GM23338 (cell line): ENCODE measurements at regions not wholly inside any gene's neighbourhood (a gene's known extent, or its start where the extent isn't known, plus 50 kb on each side); places are given as distances from the start of the nearest gene placed in this dataset.

ENCODE experiments used
- ATAC-seq: fragments of 200-7000 bp; cut with Tn5 transposase; 3 replicates; pipeline ENCODE4 v1.9.1; 2020
- DNase-seq: peaks from one replicate; pipeline ENCODE4 v3.0.0-alpha.2; 2015; ENCODE audit warnings: low spot score
- H2AFZ ChIP-seq: fragments of 200-600 bp; sonication (generic); 2 replicates; pipeline ENCODE4 v1.8.0; 2016; ENCODE audit warnings: antibody characterized with exemption, mild to moderate bottlenecking, moderate library complexity
- H3F3A ChIP-seq: fragments of 200-600 bp; sonication (generic); replicated peaks from 2 replicates; pipeline ENCODE4 v1.8.0; 2017; ENCODE audit warnings: antibody characterized with exemption, mixed run types, low read depth
- H3K27ac ChIP-seq: fragments of 200-600 bp; sonication (generic); 2 replicates; pipeline ENCODE4 v1.6.1; 2016; ENCODE audit warnings: low read depth
- H3K27me3 ChIP-seq: fragments of 200-600 bp; sonication (generic); 2 replicates; pipeline ENCODE4 v1.8.0; 2016; ENCODE audit warnings: mild to moderate bottlenecking, mixed run types, moderate library complexity; ENCODE audit not compliant: insufficient read depth
- H3K36me3 ChIP-seq: fragments of 200-600 bp; sonication (generic); 2 replicates; pipeline ENCODE4 v1.8.0; 2016; ENCODE audit warnings: mild to moderate bottlenecking; ENCODE audit not compliant: insufficient read depth
- H3K4me1 ChIP-seq: fragments of 200-600 bp; sonication (generic); 2 replicates; pipeline ENCODE4 v1.8.0; 2016; ENCODE audit warnings: mild to moderate bottlenecking, moderate library complexity; ENCODE audit not compliant: insufficient read depth
- H3K4me2 ChIP-seq: fragments of 200-600 bp; sonication (generic); 2 replicates; pipeline ENCODE4 v1.7.1; 2017; ENCODE audit warnings: mixed run types
- H3K4me3 ChIP-seq: fragments of 200-600 bp; sonication (generic); 2 replicates; pipeline ENCODE4 v1.6.1; 2016; ENCODE audit warnings: mixed run types
- H3K79me2 ChIP-seq: fragments of 200-600 bp; sonication (generic); replicated peaks from 2 replicates; pipeline ENCODE4 v1.8.0; 2017; ENCODE audit warnings: mild to moderate bottlenecking; ENCODE audit not compliant: insufficient read depth
- H3K9me2 ChIP-seq: fragments of 200-600 bp; sonication (generic); 2 replicates; pipeline ENCODE4 v1.8.0; 2017; ENCODE audit not compliant: insufficient read depth
- H4K20me1 ChIP-seq: fragments of 200-600 bp; sonication (generic); replicated peaks from 2 replicates; pipeline ENCODE4 v1.8.0; 2017; ENCODE audit warnings: mild to moderate bottlenecking; ENCODE audit not compliant: insufficient read depth
- H3K27ac Mint-ChIP-seq: 2 replicates; pipeline ENCODE4 v1.8.0; 2020; ENCODE audit warnings: inconsistent platforms, mild to moderate bottlenecking, moderate library complexity, mixed read lengths
- H3K27me3 Mint-ChIP-seq: 3 replicates; pipeline ENCODE4 v1.8.0; 2022; ENCODE audit warnings: low read depth, mild to moderate bottlenecking, moderate library complexity, mixed read lengths, inconsistent platforms; ENCODE audit not compliant: insufficient read depth, poor library complexity
- H3K36me3 Mint-ChIP-seq: 3 replicates; pipeline ENCODE4 v1.8.0; 2021; ENCODE audit warnings: low read depth, mild to moderate bottlenecking, inconsistent platforms, moderate library complexity, mixed read lengths
- H3K4me1 Mint-ChIP-seq: 3 replicates; pipeline ENCODE4 v1.8.0; 2020; ENCODE audit warnings: mild to moderate bottlenecking, inconsistent platforms, mixed read lengths
- H3K4me3 Mint-ChIP-seq: 3 replicates; pipeline ENCODE4 v1.8.0; 2021; ENCODE audit warnings: moderate library complexity, mild to moderate bottlenecking, inconsistent platforms, mixed read lengths
- H3K9me3 Mint-ChIP-seq: 3 replicates; pipeline ENCODE4 v1.8.0; 2020; ENCODE audit warnings: moderate library complexity, mild to moderate bottlenecking, inconsistent platforms, mixed read lengths
- CREB1 ChIP-seq: fragments of 250-450 bp; sonication (Bioruptor Pico); IDR thresholded peaks from 2 replicates; pipeline ENCODE4 v1.5.0; 2020; ENCODE audit warnings: low read depth, mild to moderate bottlenecking, moderate library complexity
- CTCF ChIP-seq, 2 experiments: fragments of 200-600 bp in 1 of 2; sonication (generic) in 1 of 2; conservative IDR thresholded peaks; 2 replicates each; pipeline versions ENCODE4 v1.5.1 to v1.6.1; 2016 to 2017; ENCODE audit warnings: antibody characterized with exemption in 2 of 2, low read depth in 2 of 2, mild to moderate bottlenecking in 2 of 2, moderate library complexity in 1 of 2
- ETS1 ChIP-seq: IDR thresholded peaks from 2 replicates; pipeline ENCODE4 v1.6.1; 2016; ENCODE audit warnings: antibody characterized with exemption
- EZH2 ChIP-seq: fragments of 200-600 bp; sonication (generic); IDR thresholded peaks from one replicate; pipeline ENCODE4 v1.8.0; 2017; ENCODE audit warnings: antibody characterized with exemption, mild to moderate bottlenecking, low read depth; ENCODE audit not compliant: unreplicated experiment
- EZH2phosphoT487 ChIP-seq: fragments of 200-600 bp; sonication (generic); IDR thresholded peaks from one replicate; pipeline ENCODE4 v1.8.1; 2018; ENCODE audit warnings: antibody characterized with exemption; ENCODE audit not compliant: unreplicated experiment
- JUNB ChIP-seq: IDR thresholded peaks from one replicate; pipeline ENCODE4 v1.6.1; 2016; ENCODE audit warnings: antibody characterized with exemption; ENCODE audit not compliant: unreplicated experiment
- NANOG ChIP-seq: IDR thresholded peaks from 2 replicates; pipeline ENCODE4 v1.6.1; 2016; ENCODE audit warnings: antibody characterized with exemption, borderline replicate concordance
- POLR2AphosphoS5 ChIP-seq: IDR thresholded peaks from 2 replicates; pipeline ENCODE4 v1.6.1; 2016; ENCODE audit warnings: antibody characterized with exemption, low read depth
- REST ChIP-seq: IDR thresholded peaks from one replicate; pipeline ENCODE4 v1.6.1; 2018; ENCODE audit warnings: antibody characterized with exemption; ENCODE audit not compliant: unreplicated experiment
- STAT1 ChIP-seq: IDR thresholded peaks from one replicate; pipeline ENCODE4 v1.6.1; 2016; ENCODE audit warnings: antibody characterized with exemption; ENCODE audit not compliant: unreplicated experiment
- ZNF114 ChIP-seq: fragments of 250-450 bp; sonication (Bioruptor Pico); IDR thresholded peaks from 2 replicates; pipeline ENCODE4 v1.5.0; 2020; ENCODE audit warnings: mild to moderate bottlenecking, moderate library complexity
- ZNF331 ChIP-seq: fragments of 250-450 bp; sonication (Bioruptor Pico); IDR thresholded peaks from 2 replicates; pipeline ENCODE4 v1.5.0; 2020; ENCODE audit warnings: low read depth, mild to moderate bottlenecking, moderate library complexity
- ZNF462 ChIP-seq: fragments of 250-450 bp; sonication (Bioruptor Pico); IDR thresholded peaks from 2 replicates; pipeline ENCODE4 v1.5.0; 2020; ENCODE audit warnings: mild to moderate bottlenecking, moderate library complexity

GRCh38 chr18:68438983-68439382 lies 275.9 kb downstream of the TMX3 start:
- peaks cover 7% of the 10 kb centered on the region for H3K9me3 Mint-ChIP-seq
- H3K4me2 ChIP-seq: no peak overlapping the region

More at GRCh38 chr18:68438983-68439382, 275.9 kb downstream of the TMX3 start:
- Histone ChIP-seq H3K36me3 (no peaks in the 10 kb centered on the region), H4K20me1 (no peaks in the 10 kb centered on the region), H3K79me2 (no peaks in the 10 kb centered on the region), H2AFZ (peak overlapping the region; percentile 0; the same call in 1 of the 2 replicates), H3K27ac (no peak overlapping the region), H3K4me1 (no peaks in the 10 kb centered on the region), H3K4me3 (no peak overlapping the region), H3K9me2 (peaks cover 5% of the 10 kb centered on the region; the same call in 1 of the 2 replicates), H3F3A (no peaks in the 10 kb centered on the region), H3K27me3 (no peaks in the 10 kb centered on the region)
- TF ChIP-seq JUNB (no peak), CREB1 (no peak), ETS1 (no peak), ZNF462 (CRISPR knock-in tag) (no peak), ZNF331 (CRISPR knock-in tag) (no peak), NANOG (no peak), REST (no peak), EZH2phosphoT487 (no peak), STAT1 (no peak), POLR2AphosphoS5 (no peak), EZH2 (no peak), ZNF114 (no peak), CTCF (conservative IDR thresholded peaks at IDR 0.05; ENCODE audit: low read depth in 2 of 2) (no peak)
- DNase-seq: peak; percentile 35
- peaks cover 16% of the 10 kb centered on the region for H3K4me1 Mint-ChIP-seq
- H3K27ac Mint-ChIP-seq: no peak overlapping the region; the same call in 1 of the 2 replicates
- peak; percentile 62 for ATAC-seq
- peaks cover 11% of the 10 kb centered on the region for H3K36me3 Mint-ChIP-seq
- no peaks in the 10 kb centered on the region for H3K27me3 Mint-ChIP-seq
- no peak overlapping the region for H3K4me3 Mint-ChIP-seq
